Epithelial cell of proximal tubule (primary cell): ENCODE measurements at regions not wholly inside any gene's neighbourhood (a gene's known extent, or its start where the extent isn't known, plus 50 kb on each side); places are given as distances from the start of the nearest gene placed in this dataset.

Experiments used
- DNase-seq: peaks from one replicate; pipeline ENCODE4 v3.0.0-alpha.2; 2011; ENCODE audit warnings: low read depth
- H3K4me3 ChIP-seq: 2 replicates; pipeline ENCODE4 v1.5.1; 2011; ENCODE audit warnings: low read depth, mild to moderate bottlenecking, low read length
- CTCF ChIP-seq: conservative IDR thresholded peaks from 2 replicates; pipeline ENCODE4 v1.5.1; 2012; ENCODE audit warnings: low read depth, mild to moderate bottlenecking, low read length

GRCh38 chr2:82694431-82694830 lies 1764.6 kb downstream of the SUCLG1 start:
- TF ChIP-seq CTCF = no peak
- H3K4me3 ChIP-seq = no peak overlapping the region
- DNase-seq = no peak

GRCh38 chr2:82690757-82691411 lies 1768.2 kb downstream of the SUCLG1 start:
- TF ChIP-seq CTCF = no peak
- no peak overlapping the region for H3K4me3 ChIP-seq

GRCh38 chr2:82675186-82675585 lies 1783.9 kb downstream of the SUCLG1 start:
- TF ChIP-seq CTCF = no peak
- no peak overlapping the region for H3K4me3 ChIP-seq
- DNase-seq = no peak

More at GRCh38 chr2:82690757-82691411, 1768.2 kb downstream of the SUCLG1 start:
- DNase-seq = no peak

- TF ChIP-seq CTCF = no peak
- H3K4me3 ChIP-seq = no peak overlapping the region
- DNase-seq = no peak
These were observed 1784.4 kb downstream of the SUCLG1 start for GRCh38 chr2:82674652-82675051.

GRCh38 chr2:82667491-82667890 lies 1791.6 kb downstream of the SUCLG1 start:
- H3K4me3 ChIP-seq = no peak overlapping the region
- no peak for DNase-seq
- TF ChIP-seq CTCF = no peak

GRCh38 chr2:82665691-82666090 lies 1793.4 kb downstream of the SUCLG1 start:
- DNase-seq = no peak
- TF ChIP-seq CTCF = no peak
- H3K4me3 ChIP-seq = no peak overlapping the region

GRCh38 chr2:82657106-82657505 lies 1802.0 kb downstream of the SUCLG1 start:
- no peak for TF ChIP-seq CTCF
- DNase-seq = no peak
- H3K4me3 ChIP-seq = no peak overlapping the region
